Bone marrow (tissue), 2 donors: ENCODE measurements at regions not wholly inside any gene's neighbourhood (a gene's known extent, or its start where the extent isn't known, plus 50 kb on each side); places are given as distances from the start of the nearest gene placed in this dataset.
"Not testable (repeated sequence)": the region's sequence is repeated elsewhere in the genome, so short reads cannot be mapped to it uniquely, and the experiment has no call there.

Experiments
- DNase-seq, 2 donors: peaks; one replicate each; lab custom pipeline; 2025; lab: John Stamatoyannopoulos, UW

GRCh38 chr14:59116984-59117415 lies 71.5 kb upstream of the DAAM1 start:
- DNase-seq, result no peak

GRCh38 chr14:59117754-59118528 lies 70.5 kb upstream of the DAAM1 start:
- no peak for DNase-seq

- no peak for DNase-seq
Measured at GRCh38 chr14:59120921-59121320, 67.5 kb upstream of the DAAM1 start.

DNA sequence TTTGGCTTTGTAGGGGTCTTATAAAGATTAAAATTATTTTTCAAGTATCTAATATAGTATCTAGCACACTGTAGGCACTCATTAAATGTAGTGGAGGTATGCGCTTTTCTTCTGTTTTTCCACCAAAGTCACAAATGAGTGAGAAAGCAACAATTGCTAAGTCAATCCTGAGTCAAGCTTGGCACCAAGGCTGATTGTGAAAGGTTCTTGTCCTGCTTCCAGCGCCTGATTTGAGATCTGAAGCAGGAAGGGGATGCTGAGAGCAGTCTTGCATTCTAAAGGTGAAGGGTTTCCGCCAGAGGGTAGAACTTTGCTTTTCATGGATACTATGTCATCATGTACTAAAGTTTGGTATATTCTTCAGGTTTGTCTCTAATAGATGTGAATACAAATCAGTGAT lies 64.9 kb upstream of the DAAM1 start:
- no peak for DNase-seq

- DNase-seq, result no peak
Measured at GRCh38 chr14:59123975-59124374, 64.5 kb upstream of the DAAM1 start.

- DNase-seq, result no peak
Measured at GRCh38 chr14:59125156-59125555, 63.3 kb upstream of the DAAM1 start.

DNA sequence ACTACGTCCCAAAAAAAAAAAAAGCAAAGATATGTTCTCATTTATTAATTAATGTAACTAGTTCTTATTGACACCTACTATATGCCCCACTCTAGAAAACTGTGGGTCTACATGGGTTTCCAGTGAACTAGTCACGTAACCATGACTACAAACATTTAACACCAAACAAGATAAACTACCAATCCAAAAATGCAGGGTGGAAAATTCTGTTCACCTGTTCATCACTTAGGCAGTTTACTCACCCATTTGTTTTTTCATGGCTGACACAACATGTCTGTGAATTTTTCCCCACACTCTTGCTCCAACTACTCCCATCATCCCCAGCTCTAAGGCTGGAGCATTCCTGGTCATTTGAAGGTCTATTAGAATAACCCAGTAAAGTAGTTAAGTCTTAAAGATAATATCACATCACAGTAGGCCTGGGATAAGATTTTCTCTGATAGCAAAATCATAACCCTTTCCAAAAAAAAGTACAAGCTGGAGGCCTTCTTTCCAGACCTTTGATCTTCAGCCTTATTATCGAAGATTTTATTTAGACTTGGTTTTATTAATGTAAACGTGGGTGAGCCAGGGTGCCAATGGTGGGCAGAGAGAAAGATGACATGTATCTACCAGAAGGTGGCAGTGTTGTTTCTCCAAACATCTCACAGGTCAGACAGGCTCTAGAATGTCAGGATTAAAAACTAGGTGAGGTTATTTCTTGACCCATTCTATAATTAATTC lies 61.6 kb upstream of the DAAM1 start:
- peak in 1 of 2 donors; percentile 51 for DNase-seq

DNA sequence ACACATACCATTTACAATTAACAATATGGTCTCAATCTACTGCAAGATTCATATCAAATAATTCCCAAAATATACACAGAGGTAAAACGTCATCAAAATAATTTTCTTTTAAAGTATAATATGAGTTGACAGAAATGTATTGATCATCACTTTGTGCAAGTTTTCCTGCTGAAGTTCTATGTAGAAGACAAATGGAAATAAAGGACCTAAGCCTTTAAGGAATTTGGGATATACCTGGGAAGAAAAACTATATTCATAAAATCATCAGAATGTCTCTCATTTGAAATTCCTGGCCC lies 61.1 kb upstream of the DAAM1 start:
- DNase-seq, result no peak

GRCh38 chr14:59130462-59130861 lies 58.0 kb upstream of the DAAM1 start:
- no peak for DNase-seq

DNA sequence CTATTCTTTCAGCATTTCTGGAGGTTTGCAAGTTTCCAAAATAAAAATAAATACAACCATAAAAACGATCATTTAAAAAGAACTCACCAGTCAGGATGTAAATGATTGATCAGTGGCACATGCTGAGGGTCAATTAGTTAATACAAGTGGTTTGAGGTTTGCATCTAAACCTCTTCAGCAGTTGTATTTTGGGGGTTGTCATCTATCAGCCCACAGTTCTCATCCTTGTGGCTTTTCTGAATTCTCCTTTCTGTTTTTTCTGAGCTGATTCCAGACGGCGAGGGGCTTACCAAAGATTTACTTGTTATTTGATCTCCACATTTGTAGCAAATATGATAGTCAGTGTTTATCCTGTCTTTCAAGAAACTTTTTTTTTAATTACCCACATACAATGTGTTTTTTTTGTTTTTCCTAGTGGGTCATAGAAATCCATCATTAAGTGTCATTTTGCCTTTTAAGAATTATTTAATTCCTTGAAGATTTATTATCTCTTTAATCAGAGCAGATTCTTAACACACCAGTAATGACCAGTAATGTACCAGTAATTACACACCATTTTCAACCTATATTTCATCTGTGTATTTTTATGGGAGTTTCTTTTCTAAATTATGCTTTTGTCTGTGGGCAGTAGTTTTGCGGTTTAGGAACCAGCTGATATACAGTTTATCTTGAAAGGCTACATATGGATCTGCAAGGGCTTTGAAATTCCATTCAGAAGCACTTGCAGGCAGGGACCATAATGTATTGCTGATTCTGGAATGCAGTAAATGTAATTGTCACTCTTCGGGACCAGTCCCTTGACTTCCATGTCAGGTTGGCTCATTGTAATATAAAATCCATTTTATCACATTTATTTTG lies 56.3 kb upstream of the DAAM1 start:
- no peak for DNase-seq

GRCh38 chr14:59132796-59133494 lies 55.5 kb upstream of the DAAM1 start:
- no peak for DNase-seq

- DNase-seq, result no peak
Measured at GRCh38 chr14:59133709-59134108, 54.8 kb upstream of the DAAM1 start.

- no peak for DNase-seq
Measured at GRCh38 chr14:59134307-59134706, 54.2 kb upstream of the DAAM1 start.

DNA sequence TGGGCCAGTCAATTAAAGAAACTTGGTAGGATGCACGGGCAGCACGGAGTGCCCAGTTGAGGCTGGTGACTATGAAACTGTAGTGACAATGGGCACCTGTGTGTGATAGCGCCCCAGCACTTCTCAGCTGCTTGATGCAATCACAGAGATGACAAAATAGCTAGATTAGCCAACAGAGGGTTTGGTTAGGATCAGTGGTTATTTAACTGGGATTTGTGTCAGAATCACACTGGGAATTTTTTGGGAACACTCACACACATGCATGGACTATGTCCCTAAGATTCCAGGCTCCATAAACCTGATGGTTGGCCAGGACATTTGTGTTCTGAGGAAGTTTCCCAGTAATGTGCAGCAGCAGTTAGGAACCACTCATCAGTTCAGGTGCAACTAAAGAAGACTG lies 51.2 kb upstream of the DAAM1 start:
- no peak for DNase-seq

DNA sequence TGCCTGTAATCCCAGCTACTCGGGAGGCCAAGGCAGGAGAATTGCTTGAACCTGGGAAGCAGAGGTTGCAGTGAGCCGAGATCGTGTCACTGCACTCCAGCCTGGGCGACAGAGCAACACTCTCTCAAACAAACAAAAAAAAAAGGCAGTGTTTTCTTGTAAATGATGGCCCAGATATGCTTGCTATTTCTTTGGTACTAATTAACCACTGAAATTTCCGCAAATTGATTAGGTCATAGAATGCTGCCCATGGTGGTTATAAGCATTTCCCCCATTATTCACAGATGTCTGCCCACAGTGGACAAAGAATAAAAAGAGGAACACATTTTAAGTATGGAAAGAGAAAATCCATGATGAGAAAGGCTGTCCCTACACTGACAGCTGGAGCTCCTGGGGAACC lies 49.9 kb upstream of the DAAM1 start:
- DNase-seq, result not testable (repeated sequence)
